GM12878 (cell line): ENCODE measurements at regions not wholly inside any gene's neighbourhood (a gene's known extent, or its start where the extent isn't known, plus 50 kb on each side); places are given as distances from the start of the nearest gene placed in this dataset.

Source experiments
- ATAC-seq: fragments of 200-7000 bp; cut with Tn5 transposase; 3 replicates; pipeline ENCODE4 v1.9.1; 2020; ENCODE audit warnings: mild to moderate bottlenecking, moderate library complexity
- BruUV-seq: library from RNA; stranded (reverse); fragments of 400-500 nt; replicated peaks from 2 replicates; lab custom pipeline; 2021; lab: Mats Ljungman, UMichigan
- CTCF ChIA-PET: fragments of 300-600 bp; sonication (Branson Sonifier 250); formaldehyde crosslinking; extraction: SDS; loops from one replicate; lab custom pipeline; 2021; ENCODE audit warnings: inconsistent platforms; lab: Yijun Ruan, JAX
- POLR2A ChIA-PET: fragments of 350-600 bp; formaldehyde crosslinking; extraction: SDS; loops from one replicate; lab custom pipeline; 2021; ENCODE audit warnings: inconsistent platforms; lab: Charles Lee
- RAD21 ChIA-PET: fragments of 300-600 bp; sonication (Branson Sonifier 250); formaldehyde crosslinking; loops from one replicate; lab custom pipeline; 2023; ENCODE audit warnings: antibody characterized with exemption; ENCODE audit not compliant: unreplicated experiment; lab: Charles Lee
- SMC1A ChIA-PET: fragments of 300-600 bp; sonication (Branson Sonifier 250); formaldehyde crosslinking; loops from one replicate; lab custom pipeline; 2023; ENCODE audit not compliant: unreplicated experiment, uncharacterized antibody; lab: Charles Lee
- DNase-seq: peaks from one replicate; pipeline ENCODE4 v3.0.0-alpha.2; 2011; ENCODE audit warnings: low read depth, low spot score
- FAIRE-seq: peaks from 3 replicates; lab custom pipeline; 2011; peaks lifted over from hg19 to GRCh38; lab: Jason Lieb, UNC
- H2AFZ ChIP-seq: 2 replicates; pipeline ENCODE4 v1.6.0; 2011; ENCODE audit warnings: low read depth, low read length, control low read depth; ENCODE audit not compliant: control insufficient read depth
- H3K27ac ChIP-seq: 2 replicates; pipeline ENCODE4 v1.5.1; 2011; ENCODE audit warnings: control low read depth; ENCODE audit not compliant: control insufficient read depth, insufficient read depth
- H3K27me3 ChIP-seq, 2 experiments: replicated peaks in 1 of 2; 2 replicates each; pipeline versions ENCODE4 v1.6.0 to v1.6.1; 2011; ENCODE audit warnings: low read length in 1 of 2; ENCODE audit not compliant: control insufficient read depth in 2 of 2, insufficient read depth in 2 of 2
- H3K36me3 ChIP-seq, 2 experiments: 2 replicates each; pipeline ENCODE4 v1.5.1; 2011; ENCODE audit warnings: low read length in 1 of 2; ENCODE audit not compliant: control insufficient read depth in 2 of 2, insufficient read depth in 2 of 2
- H3K4me1 ChIP-seq: 2 replicates; pipeline ENCODE4 v1.6.1; 2011; ENCODE audit warnings: mild to moderate bottlenecking, low read length, moderate library complexity, mixed read lengths; ENCODE audit not compliant: control insufficient read depth, insufficient read depth
- H3K4me2 ChIP-seq: 2 replicates; pipeline ENCODE4 v1.6.0; 2011; ENCODE audit warnings: control low read depth; ENCODE audit not compliant: control insufficient read depth, insufficient read depth
- H3K4me3 ChIP-seq: fragments of 200-600 bp; sonication (generic); 2 replicates; pipeline ENCODE4 v1.5.1; 2016
- H3K79me2 ChIP-seq: 2 replicates; pipeline ENCODE4 v1.6.0; 2011; ENCODE audit warnings: low read length; ENCODE audit not compliant: control insufficient read depth, insufficient read depth
- H3K9ac ChIP-seq: 2 replicates; pipeline ENCODE4 v1.8.0; 2011; ENCODE audit warnings: low read length, control low read depth, mixed read lengths; ENCODE audit not compliant: control insufficient read depth, insufficient read depth
- H3K9me3 ChIP-seq: replicated peaks from 3 replicates; pipeline ENCODE4 v1.5.1; 2011; ENCODE audit warnings: mild to moderate bottlenecking, low read length; ENCODE audit not compliant: control insufficient read depth, insufficient read depth
- H4K20me1 ChIP-seq: 2 replicates; pipeline ENCODE4 v1.6.0; 2011; ENCODE audit not compliant: control insufficient read depth, insufficient read depth
- ESRRA ChIP-seq: IDR thresholded peaks from 2 replicates; pipeline ENCODE4 v1.6.1; 2012; ENCODE audit warnings: mild to moderate bottlenecking, low read length, improper control_type of control experiment
- NFIC ChIP-seq: IDR thresholded peaks from 2 replicates; pipeline ENCODE4 v1.6.1; 2012; ENCODE audit warnings: low read depth, mild to moderate bottlenecking, inconsistent platforms, low read length, moderate library complexity
- PAX8 ChIP-seq: fragments of 450-650 bp; IDR thresholded peaks from 2 replicates; pipeline ENCODE4 v1.6.1; 2017; ENCODE audit warnings: mild to moderate bottlenecking, moderate library complexity
- RAD21 ChIP-seq: IDR thresholded peaks from 2 replicates; pipeline ENCODE4 v1.6.1; 2011; ENCODE audit warnings: mild to moderate bottlenecking, low read depth, low read length, moderate library complexity; ENCODE audit not compliant: insufficient read depth
- SIN3A ChIP-seq: IDR thresholded peaks from 2 replicates; pipeline ENCODE4 v1.6.1; 2012; ENCODE audit warnings: low read depth, low read length, improper control_type of control experiment
- SMARCA5 ChIP-seq: fragments of 450-650 bp; IDR thresholded peaks from 2 replicates; pipeline ENCODE4 v1.6.1; 2017; ENCODE audit warnings: mild to moderate bottlenecking
- TARDBP ChIP-seq: IDR thresholded peaks from 2 replicates; pipeline ENCODE4 v1.6.1; 2016; ENCODE audit warnings: borderline replicate concordance
- ZBED1 ChIP-seq: IDR thresholded peaks from 2 replicates; pipeline ENCODE4 v1.6.1; 2016; ENCODE audit warnings: borderline replicate concordance
- WGBS: methylation state at CpG from one replicate; pipeline ENCODE4 v1.1.6; 2016; ENCODE audit warnings: low lambda C conversion rate; ENCODE audit not compliant: insufficient replicate concordance, insufficient coverage; ENCODE audit errors: missing lambda C conversion rate; 5-methylcytosine and 5-hydroxymethylcytosine counted together
- in situ Hi-C: fragments of 300-500 bp; cut with MboI; formaldehyde crosslinking; loops from 9 replicates; pipeline ENCODE4 v1.14.3; 2018; ENCODE audit warnings: mixed read lengths
- intact Hi-C: fragments of 100-400 bp; cut with micrococcal nuclease; formaldehyde crosslinking; loops from one replicate; pipeline ENCODE4 v1.14.2; 2022; ENCODE audit not compliant: unreplicated experiment
- TF ChIP-seq, protein P1 (sequence below): fragments of 150-350 bp; IDR thresholded peaks from 2 replicates; pipeline ENCODE4 v1.6.1; 2016; ENCODE audit warnings: low read depth, low read length
- TF ChIP-seq, protein P2 (sequence below): IDR thresholded peaks from 2 replicates; pipeline ENCODE4 v1.6.1; 2012; ENCODE audit warnings: low read depth, low read length, improper control_type of control experiment
- TF ChIP-seq, protein P3 (sequence below): IDR thresholded peaks from 2 replicates; pipeline ENCODE4 v1.6.1; 2011; ENCODE audit warnings: borderline replicate concordance, low read depth, mild to moderate bottlenecking, moderate library complexity, mixed read lengths, low read length; ENCODE audit not compliant: insufficient read depth; ENCODE audit errors: extremely low read length

DNA sequence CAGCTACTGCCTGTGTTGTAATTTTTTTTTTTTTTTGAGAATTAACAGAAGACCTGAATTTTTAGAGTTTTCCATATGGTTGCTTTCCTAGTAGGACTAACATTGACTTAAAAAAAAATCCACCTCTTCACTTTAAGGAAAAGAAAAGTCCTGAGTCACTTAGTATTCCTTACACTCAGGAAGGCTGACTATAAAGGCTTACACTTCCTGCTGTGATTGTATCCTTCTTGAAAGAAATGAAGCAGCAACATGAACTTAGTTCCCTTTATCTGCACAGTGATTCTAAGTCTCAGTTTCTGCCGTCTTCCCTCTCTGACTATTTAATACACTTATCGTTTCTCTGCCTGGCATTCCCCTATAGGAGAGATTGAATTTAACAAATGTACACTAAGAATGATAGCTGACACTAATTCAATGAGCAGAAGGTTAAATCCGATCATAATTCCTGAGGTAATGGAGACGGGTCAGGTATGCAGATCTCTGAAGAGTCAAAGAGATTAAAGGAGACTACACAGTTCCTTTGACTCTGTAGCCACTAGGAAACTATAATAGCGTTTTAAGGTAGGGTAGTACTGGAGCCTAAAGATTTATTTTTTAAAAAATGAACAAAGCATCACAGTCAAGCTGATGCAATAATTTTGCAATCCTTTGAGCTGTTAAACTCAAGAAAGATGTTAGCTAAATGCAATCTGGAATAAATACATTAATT, 185.1 kb upstream of the ELAVL2 start:
- ATAC-seq = no peak; the same call in 2 of the 3 replicates
- ChIA-PET RAD21 (no interaction called here), CTCF (no interaction called here), SMC1A (no interaction called here), POLR2A (interaction anchor here (0.7 kb wide), 1 partner anchor 56 kb away, joined by 3 read pairs; no protein-coding TSS in a partner anchor)
- no TSS peak for BruUV-seq
- H3K27me3 ChIP-seq = no peaks in the 10 kb centered on the region
- TF ChIP-seq ESRRA = no peak
- no peak overlapping the region for H3K4me3 ChIP-seq
- no peak for DNase-seq
- H4K20me1 ChIP-seq = no peaks in the 10 kb centered on the region
- no peak overlapping the region for H3K9ac ChIP-seq
- H3K4me2 ChIP-seq = no peak overlapping the region
- in situ Hi-C loops = no loop called here
- 19% methylated on average over 5 of the region's 5 CpGs for WGBS
- no peaks in the 10 kb centered on the region for H3K79me2 ChIP-seq
- intact Hi-C loops = no loop called here
- no peaks in the 10 kb centered on the region for H3K36me3 ChIP-seq
- no peak for FAIRE-seq
- no peaks in the 10 kb centered on the region for H3K4me1 ChIP-seq
- H3K9me3 ChIP-seq = no peaks in the 10 kb centered on the region
- no peak overlapping the region for H3K27ac ChIP-seq
- H2AFZ ChIP-seq = no peak overlapping the region

DNA sequence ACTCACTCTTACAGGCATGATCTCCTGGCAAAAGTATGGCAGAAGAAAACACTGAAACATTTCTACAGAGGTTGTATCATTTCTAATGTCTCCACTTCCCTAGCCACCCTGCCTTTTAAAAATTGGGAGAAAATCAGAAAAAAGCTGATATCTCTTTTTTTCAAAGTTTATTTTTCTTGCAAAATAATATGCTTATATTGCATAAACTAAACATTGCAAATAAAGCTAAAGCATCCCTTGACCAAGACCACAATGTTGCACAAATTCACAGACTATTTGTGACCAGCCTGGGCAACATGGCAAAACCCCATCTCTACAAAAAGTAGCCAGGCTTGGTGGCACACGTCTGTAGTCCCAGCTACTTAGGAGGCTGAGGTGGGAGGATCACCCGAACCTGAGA, 183.3 kb upstream of the ELAVL2 start:
- Histone ChIP-seq H3K27me3 (no peaks in the 10 kb centered on the region), H3K4me2 (no peak overlapping the region), H3K4me3 (no peak overlapping the region), H2AFZ (no peak overlapping the region), H3K9me3 (no peaks in the 10 kb centered on the region), H3K9ac (no peak overlapping the region), H4K20me1 (no peaks in the 10 kb centered on the region), H3K4me1 (no peaks in the 10 kb centered on the region), H3K36me3 (no peaks in the 10 kb centered on the region), H3K79me2 (no peaks in the 10 kb centered on the region), H3K27ac (no peak overlapping the region)
- intact Hi-C loops = no loop called here
- in situ Hi-C loops = no loop called here
- 12% methylated on average over 2 of the region's 2 CpGs for WGBS
- POLR2A ChIA-PET = no interaction called here
- no peak for DNase-seq
- CTCF ChIA-PET = no interaction called here
- BruUV-seq = no TSS peak
- SMC1A ChIA-PET = interaction anchor here (1.3 kb wide), 1 partner anchor 77 kb away, joined by 3 read pairs; no protein-coding TSS in a partner anchor
- RAD21 ChIA-PET = no interaction called here
- no peak for ATAC-seq
- no peak for FAIRE-seq
- TF ChIP-seq NFIC = no peak
- TF ChIP-seq RAD21 = no peak
- TF ChIP-seq, protein P1, sequence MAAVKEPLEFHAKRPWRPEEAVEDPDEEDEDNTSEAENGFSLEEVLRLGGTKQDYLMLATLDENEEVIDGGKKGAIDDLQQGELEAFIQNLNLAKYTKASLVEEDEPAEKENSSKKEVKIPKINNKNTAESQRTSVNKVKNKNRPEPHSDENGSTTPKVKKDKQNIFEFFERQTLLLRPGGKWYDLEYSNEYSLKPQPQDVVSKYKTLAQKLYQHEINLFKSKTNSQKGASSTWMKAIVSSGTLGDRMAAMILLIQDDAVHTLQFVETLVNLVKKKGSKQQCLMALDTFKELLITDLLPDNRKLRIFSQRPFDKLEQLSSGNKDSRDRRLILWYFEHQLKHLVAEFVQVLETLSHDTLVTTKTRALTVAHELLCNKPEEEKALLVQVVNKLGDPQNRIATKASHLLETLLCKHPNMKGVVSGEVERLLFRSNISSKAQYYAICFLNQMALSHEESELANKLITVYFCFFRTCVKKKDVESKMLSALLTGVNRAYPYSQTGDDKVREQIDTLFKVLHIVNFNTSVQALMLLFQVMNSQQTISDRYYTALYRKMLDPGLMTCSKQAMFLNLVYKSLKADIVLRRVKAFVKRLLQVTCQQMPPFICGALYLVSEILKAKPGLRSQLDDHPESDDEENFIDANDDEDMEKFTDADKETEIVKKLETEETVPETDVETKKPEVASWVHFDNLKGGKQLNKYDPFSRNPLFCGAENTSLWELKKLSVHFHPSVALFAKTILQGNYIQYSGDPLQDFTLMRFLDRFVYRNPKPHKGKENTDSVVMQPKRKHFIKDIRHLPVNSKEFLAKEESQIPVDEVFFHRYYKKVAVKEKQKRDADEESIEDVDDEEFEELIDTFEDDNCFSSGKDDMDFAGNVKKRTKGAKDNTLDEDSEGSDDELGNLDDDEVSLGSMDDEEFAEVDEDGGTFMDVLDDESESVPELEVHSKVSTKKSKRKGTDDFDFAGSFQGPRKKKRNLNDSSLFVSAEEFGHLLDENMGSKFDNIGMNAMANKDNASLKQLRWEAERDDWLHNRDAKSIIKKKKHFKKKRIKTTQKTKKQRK = no peak
- TF ChIP-seq SMARCA5 = no peak
- no peak for TF ChIP-seq TARDBP
- no peak for TF ChIP-seq SIN3A
- TF ChIP-seq ZBED1 = no peak
- no peak for TF ChIP-seq PAX8
- TF ChIP-seq, protein P2, sequence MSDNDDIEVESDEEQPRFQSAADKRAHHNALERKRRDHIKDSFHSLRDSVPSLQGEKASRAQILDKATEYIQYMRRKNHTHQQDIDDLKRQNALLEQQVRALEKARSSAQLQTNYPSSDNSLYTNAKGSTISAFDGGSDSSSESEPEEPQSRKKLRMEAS = no peak
- TF ChIP-seq, protein P3, sequence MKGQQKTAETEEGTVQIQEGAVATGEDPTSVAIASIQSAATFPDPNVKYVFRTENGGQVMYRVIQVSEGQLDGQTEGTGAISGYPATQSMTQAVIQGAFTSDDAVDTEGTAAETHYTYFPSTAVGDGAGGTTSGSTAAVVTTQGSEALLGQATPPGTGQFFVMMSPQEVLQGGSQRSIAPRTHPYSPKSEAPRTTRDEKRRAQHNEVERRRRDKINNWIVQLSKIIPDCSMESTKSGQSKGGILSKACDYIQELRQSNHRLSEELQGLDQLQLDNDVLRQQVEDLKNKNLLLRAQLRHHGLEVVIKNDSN = no peak
